OCI-LY1 (cell line): ENCODE measurements at regions not wholly inside any gene's neighbourhood (a gene's known extent, or its start where the extent isn't known, plus 50 kb on each side); places are given as distances from the start of the nearest gene placed in this dataset.

Experiments
- H2AFZ ChIP-seq: fragments of 200-600 bp; sonication (generic), shearing (Covaris generic); 2 replicates; pipeline ENCODE4 v1.6.0; 2014; ENCODE audit warnings: antibody characterized with exemption, mild to moderate bottlenecking, low read length
- H3F3A ChIP-seq: fragments of 200-600 bp; sonication (generic), shearing (Covaris generic); 2 replicates; pipeline ENCODE4 v1.6.0; 2014; ENCODE audit warnings: mild to moderate bottlenecking, antibody characterized with exemption, low read length, moderate library complexity; ENCODE audit not compliant: insufficient read depth
- H3K27ac ChIP-seq: fragments of 200-600 bp; sonication (generic); 2 replicates; pipeline ENCODE4 v1.5.1; 2014; ENCODE audit warnings: low read length, mixed run types, mild to moderate bottlenecking, low read depth; ENCODE audit not compliant: poor library complexity, severe bottlenecking
- H3K27me3 ChIP-seq: fragments of 200-600 bp; sonication (generic); 2 replicates; pipeline ENCODE4 v1.6.0; 2014; ENCODE audit warnings: antibody characterized with exemption, mild to moderate bottlenecking, low read length, moderate library complexity; ENCODE audit not compliant: insufficient read depth
- H3K36me3 ChIP-seq: fragments of 200-600 bp; sonication (generic); 2 replicates; pipeline ENCODE4 v1.6.1; 2014; ENCODE audit warnings: mild to moderate bottlenecking, antibody characterized with exemption, low read length, moderate library complexity, mixed read lengths; ENCODE audit not compliant: insufficient read depth
- H3K4me1 ChIP-seq: fragments of 200-600 bp; sonication (generic); 2 replicates; pipeline ENCODE4 v1.5.1; 2014; ENCODE audit warnings: mild to moderate bottlenecking, low read length, moderate library complexity; ENCODE audit not compliant: insufficient read depth, severe bottlenecking
- H3K4me2 ChIP-seq: fragments of 200-600 bp; sonication (generic), shearing (Covaris generic); 2 replicates; pipeline ENCODE4 v1.6.1; 2014; ENCODE audit warnings: low read length
- H3K4me3 ChIP-seq: fragments of 200-600 bp; sonication (generic); 2 replicates; pipeline ENCODE4 v1.5.1; 2014; ENCODE audit warnings: low read length, low read depth, mild to moderate bottlenecking, mixed read lengths; ENCODE audit not compliant: poor library complexity, severe bottlenecking
- H3K79me2 ChIP-seq: fragments of 200-600 bp; shearing (Covaris generic); 2 replicates; pipeline ENCODE4 v1.6.1; 2016; ENCODE audit warnings: mixed run types, low read length, mixed read lengths; ENCODE audit not compliant: insufficient read depth
- H3K9ac ChIP-seq: fragments of 200-600 bp; sonication (generic), shearing (Covaris generic); 2 replicates; pipeline ENCODE4 v1.6.1; 2014; ENCODE audit warnings: mild to moderate bottlenecking, low read length, mixed read lengths
- H3K9me2 ChIP-seq: fragments of 200-600 bp; sonication (generic), shearing (Covaris generic); 2 replicates; pipeline ENCODE4 v1.6.1; 2014; ENCODE audit warnings: low read depth, mild to moderate bottlenecking, low read length, mixed read lengths
- H3K9me3 ChIP-seq: fragments of 200-600 bp; shearing (Covaris generic); 2 replicates; pipeline ENCODE4 v1.6.1; 2014; ENCODE audit warnings: low read length, mixed read lengths
- H4K20me1 ChIP-seq: fragments of 200-600 bp; sonication (generic), shearing (Covaris generic); 2 replicates; pipeline ENCODE4 v1.6.0; 2016; ENCODE audit warnings: mild to moderate bottlenecking, low read length; ENCODE audit not compliant: insufficient read depth
- EZH2 ChIP-seq: fragments of 200-600 bp; sonication (generic), shearing (Covaris generic); IDR thresholded peaks from 2 replicates; pipeline ENCODE4 v1.8.0; 2017; ENCODE audit warnings: borderline replicate concordance, mixed run types, mild to moderate bottlenecking, antibody characterized with exemption, low read length, moderate library complexity, mixed read lengths
- TF ChIP-seq, protein P1 (sequence below): fragments of 200-600 bp; sonication (generic), shearing (Covaris generic); IDR thresholded peaks from 2 replicates; pipeline ENCODE4 v1.5.1; 2017; ENCODE audit warnings: mild to moderate bottlenecking, antibody characterized with exemption, low read length, moderate library complexity, mixed read lengths

DNA sequence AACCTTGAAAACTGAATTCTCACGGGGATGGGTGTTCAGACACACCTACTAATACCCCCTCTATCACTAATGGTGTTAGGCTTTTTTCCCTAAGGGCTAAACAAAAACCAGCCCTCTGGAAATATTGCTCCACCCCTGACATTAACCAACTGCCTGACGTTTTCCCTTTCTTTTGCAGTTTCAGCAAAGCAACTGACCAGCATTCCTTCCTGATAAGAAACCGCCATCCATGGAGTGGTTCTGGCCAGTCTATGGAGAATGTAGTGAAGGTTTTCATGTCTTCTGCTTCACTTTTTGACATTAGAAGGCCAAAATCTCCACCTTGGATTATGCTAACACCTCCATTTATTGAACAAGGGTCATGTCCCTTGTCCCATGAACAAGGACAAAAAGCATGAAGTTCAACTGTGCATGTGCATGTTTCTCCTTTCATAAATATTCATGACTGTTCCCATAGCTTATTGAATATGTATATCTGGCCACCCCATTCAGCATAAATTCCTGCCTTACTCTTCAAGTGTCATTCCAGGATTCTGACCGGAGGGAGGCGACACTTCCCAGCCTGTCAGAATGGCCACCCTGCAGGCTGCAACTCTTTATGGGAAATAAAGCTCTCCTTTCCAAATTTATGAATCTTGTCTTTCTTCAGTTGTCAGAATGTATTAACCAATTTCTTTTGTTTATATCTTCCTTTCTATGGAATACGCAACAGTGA, 314.3 kb downstream of the HHIPL2 start:
- Histone ChIP-seq H3K4me1 (no peaks in the 10 kb centered on the region), H3K36me3 (no peaks in the 10 kb centered on the region), H3K4me2 (no peak overlapping the region), H3K27ac (no peak overlapping the region), H3K9me2 (no peaks in the 10 kb centered on the region), H3K4me3 (no peak overlapping the region), H3F3A (no peaks in the 10 kb centered on the region), H3K27me3 (no peaks in the 10 kb centered on the region), H3K9me3 (no peaks in the 10 kb centered on the region), H2AFZ (no peak overlapping the region), H4K20me1 (no peaks in the 10 kb centered on the region), H3K9ac (no peak overlapping the region), H3K79me2 (no peaks in the 10 kb centered on the region)
- TF ChIP-seq EZH2, result no peak
- TF ChIP-seq, protein P1, sequence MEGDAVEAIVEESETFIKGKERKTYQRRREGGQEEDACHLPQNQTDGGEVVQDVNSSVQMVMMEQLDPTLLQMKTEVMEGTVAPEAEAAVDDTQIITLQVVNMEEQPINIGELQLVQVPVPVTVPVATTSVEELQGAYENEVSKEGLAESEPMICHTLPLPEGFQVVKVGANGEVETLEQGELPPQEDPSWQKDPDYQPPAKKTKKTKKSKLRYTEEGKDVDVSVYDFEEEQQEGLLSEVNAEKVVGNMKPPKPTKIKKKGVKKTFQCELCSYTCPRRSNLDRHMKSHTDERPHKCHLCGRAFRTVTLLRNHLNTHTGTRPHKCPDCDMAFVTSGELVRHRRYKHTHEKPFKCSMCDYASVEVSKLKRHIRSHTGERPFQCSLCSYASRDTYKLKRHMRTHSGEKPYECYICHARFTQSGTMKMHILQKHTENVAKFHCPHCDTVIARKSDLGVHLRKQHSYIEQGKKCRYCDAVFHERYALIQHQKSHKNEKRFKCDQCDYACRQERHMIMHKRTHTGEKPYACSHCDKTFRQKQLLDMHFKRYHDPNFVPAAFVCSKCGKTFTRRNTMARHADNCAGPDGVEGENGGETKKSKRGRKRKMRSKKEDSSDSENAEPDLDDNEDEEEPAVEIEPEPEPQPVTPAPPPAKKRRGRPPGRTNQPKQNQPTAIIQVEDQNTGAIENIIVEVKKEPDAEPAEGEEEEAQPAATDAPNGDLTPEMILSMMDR, result no peak

DNA sequence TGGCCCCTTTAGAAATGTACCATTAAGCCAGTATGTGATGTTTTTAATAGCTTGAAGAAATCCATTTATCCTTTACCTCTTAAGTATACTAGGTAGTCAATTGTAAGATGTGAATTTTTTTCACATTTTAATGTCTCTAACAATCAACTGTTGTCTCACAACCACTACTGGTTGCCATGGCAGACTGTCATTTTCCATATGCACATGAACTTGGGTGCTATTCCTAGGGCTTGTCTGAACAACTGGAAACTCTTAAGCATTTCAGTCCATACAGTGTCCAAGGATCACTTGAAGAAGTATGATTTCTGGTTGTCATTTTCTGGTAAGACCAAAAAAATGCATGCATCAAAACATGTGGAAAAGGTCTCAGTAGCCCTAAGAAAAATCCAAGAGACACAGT, 315.1 kb downstream of the HHIPL2 start:
- Histone ChIP-seq H3K79me2 (no peaks in the 10 kb centered on the region), H3K9ac (no peak overlapping the region), H3F3A (no peaks in the 10 kb centered on the region), H3K36me3 (no peaks in the 10 kb centered on the region), H4K20me1 (no peaks in the 10 kb centered on the region), H3K9me2 (no peaks in the 10 kb centered on the region), H2AFZ (no peak overlapping the region), H3K4me1 (no peaks in the 10 kb centered on the region), H3K4me3 (no peak overlapping the region), H3K27ac (no peak overlapping the region), H3K9me3 (no peaks in the 10 kb centered on the region), H3K4me2 (no peak overlapping the region), H3K27me3 (no peaks in the 10 kb centered on the region)
- TF ChIP-seq, protein P1, result no peak
- TF ChIP-seq EZH2, result no peak

DNA sequence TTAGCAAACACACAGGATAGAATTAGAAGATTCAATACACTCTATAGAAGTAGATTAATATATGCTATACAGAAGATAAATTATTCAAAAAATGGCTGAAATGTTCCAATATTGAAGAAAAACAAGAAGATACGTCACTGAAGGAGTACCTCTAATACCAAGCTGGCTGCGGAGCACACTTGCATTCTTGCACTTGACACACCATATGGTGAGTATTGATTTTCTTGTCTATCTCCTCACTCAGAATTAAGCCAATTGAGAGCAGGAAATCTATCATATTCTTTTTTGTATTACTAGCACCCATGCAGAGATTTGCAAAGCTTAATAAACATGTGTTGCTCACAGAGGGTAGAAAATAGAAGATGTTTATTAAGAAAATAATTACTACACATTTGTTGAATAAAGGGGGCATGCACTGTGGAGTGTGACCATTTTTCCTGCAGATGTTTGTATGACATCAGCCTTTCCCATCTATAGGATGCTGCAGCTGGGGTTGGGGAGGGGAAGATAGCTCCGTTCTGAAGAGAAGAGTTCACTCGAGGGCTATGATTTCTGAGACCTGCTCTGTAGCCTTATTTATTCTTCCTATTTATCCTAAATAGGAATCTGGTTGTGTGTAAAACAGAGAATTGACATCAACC, 318.1 kb downstream of the HHIPL2 start:
- H3K9ac ChIP-seq, result no peak overlapping the region

More for the DNA sequence above, 318.1 kb downstream of the HHIPL2 start:
- no peak overlapping the region for H3K4me3 ChIP-seq
- H3K27me3 ChIP-seq, result no peaks in the 10 kb centered on the region
- no peaks in the 10 kb centered on the region for H3K9me2 ChIP-seq
- H3F3A ChIP-seq, result no peaks in the 10 kb centered on the region
- no peaks in the 10 kb centered on the region for H4K20me1 ChIP-seq
- H3K4me1 ChIP-seq, result no peaks in the 10 kb centered on the region
- H3K79me2 ChIP-seq, result no peaks in the 10 kb centered on the region
- TF ChIP-seq EZH2, result no peak
- TF ChIP-seq, protein P1, result no peak
- no peaks in the 10 kb centered on the region for H3K36me3 ChIP-seq
- H3K9me3 ChIP-seq, result no peaks in the 10 kb centered on the region
- no peak overlapping the region for H3K4me2 ChIP-seq
- no peak overlapping the region for H2AFZ ChIP-seq
- no peak overlapping the region for H3K27ac ChIP-seq
